Uterus (tissue), 2 donors: ENCODE measurements at regions not wholly inside any gene's neighbourhood (a gene's known extent, or its start where the extent isn't known, plus 50 kb on each side); places are given as distances from the start of the nearest gene placed in this dataset.

Experiments used
- CTCF ChIP-seq, 4 experiments: fragments of 200-600 bp in 2 of 4; fragments of 450-650 bp in 2 of 4; sonication (generic) in 2 of 4; IDR thresholded peaks; one replicate each; pipeline ENCODE4 v1.5.1; 2016 to 2019; ENCODE audit warnings: antibody characterized with exemption in 4 of 4, mild to moderate bottlenecking in 2 of 4, moderate library complexity in 1 of 4
- POLR2A ChIP-seq, 2 donors: fragments of 450-650 bp; IDR thresholded peaks; one replicate each; pipeline ENCODE4 v1.6.1; 2016; ENCODE audit warnings: antibody characterized with exemption in 2 of 2, mild to moderate bottlenecking in 1 of 2, moderate library complexity in 1 of 2

- no peak for TF ChIP-seq CTCF (IDR thresholded peaks at IDR 0.05)
- TF ChIP-seq POLR2A (IDR thresholded peaks at IDR 0.05): no peak
Observed at GRCh38 chr7:69451715-69452114, 146.6 kb upstream of the AUTS2 start.
